SH-SY5Y (cell line): ENCODE measurements at regions not wholly inside any gene's neighbourhood (a gene's known extent, or its start where the extent isn't known, plus 50 kb on each side); places are given as distances from the start of the nearest gene placed in this dataset.

ENCODE experiments used
- GATA2 ChIP-seq: IDR thresholded peaks from 2 replicates; pipeline ENCODE4 v1.6.1; 2011; ENCODE audit warnings: mild to moderate bottlenecking, low read depth, low read length
- GATA3 ChIP-seq: IDR thresholded peaks from 2 replicates; pipeline ENCODE4 v1.6.1; 2011; ENCODE audit warnings: low read depth, mild to moderate bottlenecking, low read length, moderate library complexity

DNA sequence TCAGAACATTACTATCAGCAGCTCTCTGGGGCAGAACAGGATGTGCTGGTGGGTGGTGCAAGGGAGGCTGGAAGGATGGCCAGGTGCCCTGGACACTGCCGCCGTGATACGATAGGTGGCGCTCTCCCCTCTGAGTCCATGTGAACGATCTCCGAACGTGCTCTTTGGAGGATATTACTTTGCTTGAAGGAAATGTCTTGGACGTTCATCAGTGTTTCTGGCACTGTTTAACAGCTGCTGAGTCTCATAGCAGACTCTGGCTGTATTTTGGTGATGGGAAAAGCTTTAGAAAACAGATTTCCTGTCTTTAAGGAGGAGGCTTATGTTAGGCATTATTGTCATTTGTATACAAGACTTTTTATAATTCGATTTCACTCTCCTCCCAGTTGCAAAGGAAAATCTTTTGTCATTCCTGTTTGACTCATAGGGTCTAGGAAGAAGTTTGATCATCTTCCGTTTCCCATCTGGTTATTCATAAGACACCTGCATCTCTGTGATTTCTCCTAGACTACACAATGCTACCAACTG lies 386.2 kb upstream of the ADGRL2 start:
- TF ChIP-seq GATA2: no peak
- TF ChIP-seq GATA3: no peak
